ENCODE measurements at regions not wholly inside any gene's neighbourhood (a gene's known extent, or its start where the extent isn't known, plus 50 kb on each side); places are given as distances from the start of the nearest gene placed in this dataset.

DNA sequence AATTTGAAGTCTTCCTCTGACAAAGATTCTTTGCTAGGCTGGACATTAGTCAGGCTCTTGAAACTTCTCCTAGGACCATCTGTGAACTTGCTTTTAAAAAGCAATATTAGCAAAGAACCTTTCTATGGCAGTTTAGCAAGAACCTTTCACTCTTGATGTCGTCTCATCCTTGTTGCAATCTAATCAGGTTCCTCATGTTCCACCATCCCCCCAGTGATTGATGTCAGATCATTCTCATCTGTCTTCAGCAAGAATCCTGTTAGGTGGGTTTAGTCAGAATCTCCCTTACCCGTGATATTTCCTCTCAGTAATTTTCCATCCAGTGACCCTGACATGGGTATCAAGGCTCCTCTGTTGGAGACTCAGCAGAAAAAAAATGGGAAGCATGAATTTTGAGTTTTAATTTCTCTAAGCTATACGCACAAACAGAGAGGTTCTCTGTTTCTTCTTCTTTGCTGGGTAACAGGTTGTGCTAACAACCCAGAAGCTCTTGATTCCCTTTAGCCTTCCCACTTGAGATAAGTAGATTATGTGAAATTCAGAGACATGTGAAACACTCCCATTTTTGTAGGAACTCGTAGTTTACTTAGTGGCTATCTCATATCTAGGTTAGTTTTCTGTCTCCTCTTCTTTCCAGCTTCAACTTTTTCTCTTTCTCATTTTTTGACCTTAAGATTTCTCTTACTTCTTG is 507.4 kb downstream of the C4orf33 start:
- TF ChIP-seq, protein P1, sequence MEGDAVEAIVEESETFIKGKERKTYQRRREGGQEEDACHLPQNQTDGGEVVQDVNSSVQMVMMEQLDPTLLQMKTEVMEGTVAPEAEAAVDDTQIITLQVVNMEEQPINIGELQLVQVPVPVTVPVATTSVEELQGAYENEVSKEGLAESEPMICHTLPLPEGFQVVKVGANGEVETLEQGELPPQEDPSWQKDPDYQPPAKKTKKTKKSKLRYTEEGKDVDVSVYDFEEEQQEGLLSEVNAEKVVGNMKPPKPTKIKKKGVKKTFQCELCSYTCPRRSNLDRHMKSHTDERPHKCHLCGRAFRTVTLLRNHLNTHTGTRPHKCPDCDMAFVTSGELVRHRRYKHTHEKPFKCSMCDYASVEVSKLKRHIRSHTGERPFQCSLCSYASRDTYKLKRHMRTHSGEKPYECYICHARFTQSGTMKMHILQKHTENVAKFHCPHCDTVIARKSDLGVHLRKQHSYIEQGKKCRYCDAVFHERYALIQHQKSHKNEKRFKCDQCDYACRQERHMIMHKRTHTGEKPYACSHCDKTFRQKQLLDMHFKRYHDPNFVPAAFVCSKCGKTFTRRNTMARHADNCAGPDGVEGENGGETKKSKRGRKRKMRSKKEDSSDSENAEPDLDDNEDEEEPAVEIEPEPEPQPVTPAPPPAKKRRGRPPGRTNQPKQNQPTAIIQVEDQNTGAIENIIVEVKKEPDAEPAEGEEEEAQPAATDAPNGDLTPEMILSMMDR (IDR thresholded peaks at IDR 0.05; ENCODE audit: control extremely low read depth, extremely low read depth, low read depth, missing control alignments), result no peak
- DNase-seq (ENCODE audit: extremely low spot score), result no peak
- POLR2A ChIA-PET, result no interaction called here
- CTCF ChIA-PET, result interaction anchor here (1.3 kb wide), 1 partner anchor 38 kb away, joined by 4 read pairs; no protein-coding TSS in a partner anchor

DNA sequence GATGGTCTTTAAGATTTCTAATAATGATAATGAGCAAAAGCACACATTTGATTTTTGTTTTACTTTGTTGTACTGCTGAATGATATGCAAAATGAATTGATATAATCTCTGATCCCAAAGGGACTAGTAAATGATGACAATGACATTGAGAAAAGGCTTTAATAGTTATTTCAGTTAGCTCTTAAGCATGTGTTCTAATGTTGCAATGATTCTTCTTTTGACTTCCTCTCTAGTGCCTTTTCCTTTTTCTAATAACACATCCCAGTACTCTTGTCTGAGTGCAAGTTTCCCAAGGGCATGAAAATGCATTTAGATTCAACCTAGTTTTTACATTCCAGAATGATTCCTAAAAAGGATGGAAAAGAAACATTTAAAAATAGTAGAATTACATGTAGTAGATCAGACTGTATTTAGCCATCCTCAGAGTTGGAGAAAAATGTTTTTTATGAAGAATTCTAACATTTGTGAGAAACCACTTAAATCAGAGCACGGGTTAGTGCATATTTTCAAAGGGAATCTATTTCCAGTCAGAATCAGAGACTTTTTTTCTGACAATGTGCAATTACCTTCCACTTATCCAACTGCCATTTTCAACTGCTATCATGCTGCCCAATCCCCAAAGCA is 508.8 kb downstream of the C4orf33 start:
- CTCF ChIA-PET, result no interaction called here
- DNase-seq (ENCODE audit: extremely low spot score), result no peak
- POLR2A ChIA-PET, result no interaction called here
- TF ChIP-seq, protein P1 (IDR thresholded peaks at IDR 0.05; ENCODE audit: control extremely low read depth, extremely low read depth, low read depth, missing control alignments), result no peak

DNA sequence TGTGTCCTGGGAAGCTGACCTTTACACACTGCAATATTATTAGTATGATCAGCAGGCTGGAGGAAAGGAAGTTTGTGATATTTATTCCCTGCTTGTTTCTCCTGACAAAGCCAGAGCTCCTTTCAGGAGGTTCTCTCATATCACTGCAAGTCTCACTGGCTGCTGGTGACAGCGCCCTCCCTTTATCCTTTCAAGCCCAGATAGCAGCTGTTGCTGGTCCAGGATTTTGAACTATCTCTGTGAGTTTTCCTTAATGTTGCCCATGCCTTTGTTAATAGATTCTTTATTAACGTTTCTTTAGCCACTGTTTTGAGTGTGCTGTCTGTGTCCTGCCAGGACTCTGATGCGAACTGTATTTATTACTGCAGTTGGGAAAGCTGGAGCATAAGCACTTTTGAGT is 518.7 kb downstream of the C4orf33 start:
- CTCF ChIA-PET, result no interaction called here
- DNase-seq (ENCODE audit: extremely low spot score), result no peak
- POLR2A ChIA-PET, result no interaction called here

DNA sequence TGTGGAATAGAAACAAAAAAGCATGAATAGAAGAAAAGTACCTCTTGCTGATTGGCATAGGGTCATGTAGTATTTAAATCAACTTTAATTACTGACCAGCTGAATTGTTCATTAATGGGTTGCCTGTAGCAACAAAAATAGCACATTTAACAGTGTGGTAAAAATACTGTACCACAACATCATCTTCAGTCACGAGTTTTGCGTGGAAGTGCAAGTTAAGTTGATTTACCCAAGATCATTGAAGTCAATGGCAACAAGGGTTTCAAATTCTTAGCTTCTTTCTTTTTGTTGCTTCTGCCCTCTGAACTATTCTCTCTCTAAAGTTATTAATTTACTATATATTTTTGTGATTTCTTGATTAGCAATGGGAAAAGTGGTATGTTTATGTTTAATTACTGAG is 526.6 kb downstream of the C4orf33 start:
- TF ChIP-seq, protein P1 (IDR thresholded peaks at IDR 0.05; ENCODE audit: control extremely low read depth, extremely low read depth, low read depth, missing control alignments), result no peak
- no peak for DNase-seq (ENCODE audit: extremely low spot score)
- ChIA-PET CTCF (interaction anchor here (1.3 kb wide), 1 partner anchor 19 kb away, joined by 5 read pairs; no protein-coding TSS in a partner anchor), POLR2A (no interaction called here)

More for the DNA sequence above, 518.7 kb downstream of the C4orf33 start:
- TF ChIP-seq, protein P1 (IDR thresholded peaks at IDR 0.05; ENCODE audit: control extremely low read depth, extremely low read depth, low read depth, missing control alignments), result no peak

DNA sequence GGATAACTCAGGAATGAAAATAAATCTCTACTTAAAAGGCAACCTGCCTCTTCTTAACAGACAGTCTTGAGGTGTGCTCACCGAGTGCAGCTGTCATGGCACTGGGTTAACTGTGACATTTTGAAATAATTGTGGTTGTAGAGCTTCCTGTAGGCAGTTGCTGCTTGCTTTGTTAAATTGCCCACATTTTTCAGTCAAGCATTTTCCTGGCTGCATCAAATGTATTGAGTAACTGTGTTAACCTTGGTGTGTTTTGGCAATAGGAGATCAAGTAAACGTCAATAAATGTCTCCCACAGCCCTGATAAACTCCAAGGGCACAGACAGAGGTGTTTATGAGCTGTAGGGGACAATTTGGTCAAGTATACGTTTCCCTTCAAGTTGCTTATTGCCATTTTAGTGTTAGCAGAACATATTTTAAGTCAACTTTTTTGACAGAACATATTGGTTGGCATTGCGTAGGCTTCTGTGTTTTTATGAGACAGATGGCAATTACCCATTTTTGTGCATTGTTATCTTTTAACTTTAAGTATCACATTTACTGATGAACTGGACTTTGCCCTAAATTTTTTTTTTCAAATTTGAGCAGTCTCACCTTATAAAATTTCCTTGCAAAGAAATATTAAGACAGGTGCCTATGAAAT is 527.4 kb downstream of the C4orf33 start:
- DNase-seq (ENCODE audit: extremely low spot score), result no peak
- ChIA-PET CTCF (interaction anchor here (1.3 kb wide), 1 partner anchor 18 kb away, joined by 5 read pairs; no protein-coding TSS in a partner anchor), POLR2A (no interaction called here)
- TF ChIP-seq, protein P1 (IDR thresholded peaks at IDR 0.05; ENCODE audit: control extremely low read depth, extremely low read depth, low read depth, missing control alignments), result no peak

DNA sequence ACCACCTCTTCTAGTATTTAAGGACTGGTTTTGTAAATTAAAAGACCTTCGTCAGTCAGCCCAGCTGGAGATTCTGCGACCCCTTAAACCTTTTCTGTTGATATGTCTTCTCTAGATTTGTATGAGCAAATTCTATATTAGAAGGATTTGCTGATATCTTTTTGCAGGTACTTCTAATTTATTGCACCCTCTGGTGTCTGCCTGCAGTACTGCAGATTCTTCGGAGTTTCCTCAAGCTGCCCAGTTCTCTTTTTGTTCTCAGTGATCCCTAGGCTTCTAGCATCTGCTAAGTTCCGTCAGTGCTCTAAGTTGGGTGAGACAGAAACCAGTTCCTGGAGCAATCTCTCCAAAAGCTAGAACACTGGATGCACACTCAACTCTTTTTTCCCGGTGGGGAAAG is 545.2 kb downstream of the C4orf33 start:
- ChIA-PET POLR2A (no interaction called here), CTCF (interaction anchor here (0.6 to 4.7 kb wide), 34 partner anchors 9 to 1444 kb away, joined by 3 to 86 read pairs (median 4); no protein-coding TSS in a partner anchor)
- peak; percentile 13 for DNase-seq (ENCODE audit: extremely low spot score)
- TF ChIP-seq, protein P1 (IDR thresholded peaks at IDR 0.05; ENCODE audit: control extremely low read depth, extremely low read depth, low read depth, missing control alignments), result peak; percentile 80

Measured in GM10248 (cell line).